B cell (primary cell): ENCODE measurements at regions not wholly inside any gene's neighbourhood (a gene's known extent, or its start where the extent isn't known, plus 50 kb on each side); places are given as distances from the start of the nearest gene placed in this dataset.

Source experiments
- EZH2 ChIP-seq: IDR thresholded peaks from 2 replicates; pipeline ENCODE4 v1.6.1; 2012; ENCODE audit warnings: borderline replicate concordance, low read depth, mild to moderate bottlenecking, moderate library complexity, low read length; ENCODE audit not compliant: insufficient read depth, poor library complexity, severe bottlenecking
- TF ChIP-seq, protein P1 (sequence below): fragments of 200-600 bp; IDR thresholded peaks from one replicate; pipeline ENCODE4 v1.8.0; 2022; ENCODE audit warnings: antibody characterized with exemption, mild to moderate bottlenecking

- TF ChIP-seq, protein P1, sequence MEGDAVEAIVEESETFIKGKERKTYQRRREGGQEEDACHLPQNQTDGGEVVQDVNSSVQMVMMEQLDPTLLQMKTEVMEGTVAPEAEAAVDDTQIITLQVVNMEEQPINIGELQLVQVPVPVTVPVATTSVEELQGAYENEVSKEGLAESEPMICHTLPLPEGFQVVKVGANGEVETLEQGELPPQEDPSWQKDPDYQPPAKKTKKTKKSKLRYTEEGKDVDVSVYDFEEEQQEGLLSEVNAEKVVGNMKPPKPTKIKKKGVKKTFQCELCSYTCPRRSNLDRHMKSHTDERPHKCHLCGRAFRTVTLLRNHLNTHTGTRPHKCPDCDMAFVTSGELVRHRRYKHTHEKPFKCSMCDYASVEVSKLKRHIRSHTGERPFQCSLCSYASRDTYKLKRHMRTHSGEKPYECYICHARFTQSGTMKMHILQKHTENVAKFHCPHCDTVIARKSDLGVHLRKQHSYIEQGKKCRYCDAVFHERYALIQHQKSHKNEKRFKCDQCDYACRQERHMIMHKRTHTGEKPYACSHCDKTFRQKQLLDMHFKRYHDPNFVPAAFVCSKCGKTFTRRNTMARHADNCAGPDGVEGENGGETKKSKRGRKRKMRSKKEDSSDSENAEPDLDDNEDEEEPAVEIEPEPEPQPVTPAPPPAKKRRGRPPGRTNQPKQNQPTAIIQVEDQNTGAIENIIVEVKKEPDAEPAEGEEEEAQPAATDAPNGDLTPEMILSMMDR = no peak
- no peak for TF ChIP-seq EZH2
These were observed 99.2 kb upstream of the AP1S2 start for GRCh38 chrX:15953801-15954200.
